ENCODE measurements at regions not wholly inside any gene's neighbourhood (a gene's known extent, or its start where the extent isn't known, plus 50 kb on each side); places are given as distances from the start of the nearest gene placed in this dataset.

DNA sequence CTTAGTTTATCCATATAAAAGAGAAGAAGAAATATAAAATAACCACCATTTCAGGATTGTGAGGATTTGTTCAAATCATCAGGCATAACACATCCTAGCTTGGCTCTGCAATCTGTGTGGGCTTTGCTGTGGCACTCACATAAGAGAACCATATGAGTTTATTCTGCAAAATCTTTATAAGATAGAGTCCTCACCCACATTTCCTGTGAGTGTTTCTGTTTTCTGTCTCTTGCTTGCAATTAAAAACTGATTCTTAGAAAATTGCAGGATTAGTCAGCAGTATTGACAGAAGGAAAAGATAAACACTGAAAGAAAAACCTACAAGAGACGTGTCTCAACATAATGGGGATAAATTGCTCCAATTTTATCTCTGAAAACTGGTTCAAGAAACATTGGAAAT is 258.5 kb downstream of the RND3 start:
- Histone ChIP-seq H3K9me3 (no peaks in the 10 kb centered on the region), H3K4me1 (no peaks in the 10 kb centered on the region), H3K27ac (no peak overlapping the region), H3K4me3 (no peak overlapping the region), H3K36me3 (no peaks in the 10 kb centered on the region), H3K27me3 (replicated peaks in 1 of 7) (no peaks in the 10 kb centered on the region)
- WGBS, 5 donors = 56 to 71% (median 59%) methylated on average over 1 of the region's 1 CpG
- no peak for TF ChIP-seq POLR2AphosphoS5 (IDR thresholded peaks at IDR 0.05)
- TF ChIP-seq, protein P1, sequence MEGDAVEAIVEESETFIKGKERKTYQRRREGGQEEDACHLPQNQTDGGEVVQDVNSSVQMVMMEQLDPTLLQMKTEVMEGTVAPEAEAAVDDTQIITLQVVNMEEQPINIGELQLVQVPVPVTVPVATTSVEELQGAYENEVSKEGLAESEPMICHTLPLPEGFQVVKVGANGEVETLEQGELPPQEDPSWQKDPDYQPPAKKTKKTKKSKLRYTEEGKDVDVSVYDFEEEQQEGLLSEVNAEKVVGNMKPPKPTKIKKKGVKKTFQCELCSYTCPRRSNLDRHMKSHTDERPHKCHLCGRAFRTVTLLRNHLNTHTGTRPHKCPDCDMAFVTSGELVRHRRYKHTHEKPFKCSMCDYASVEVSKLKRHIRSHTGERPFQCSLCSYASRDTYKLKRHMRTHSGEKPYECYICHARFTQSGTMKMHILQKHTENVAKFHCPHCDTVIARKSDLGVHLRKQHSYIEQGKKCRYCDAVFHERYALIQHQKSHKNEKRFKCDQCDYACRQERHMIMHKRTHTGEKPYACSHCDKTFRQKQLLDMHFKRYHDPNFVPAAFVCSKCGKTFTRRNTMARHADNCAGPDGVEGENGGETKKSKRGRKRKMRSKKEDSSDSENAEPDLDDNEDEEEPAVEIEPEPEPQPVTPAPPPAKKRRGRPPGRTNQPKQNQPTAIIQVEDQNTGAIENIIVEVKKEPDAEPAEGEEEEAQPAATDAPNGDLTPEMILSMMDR (IDR thresholded peaks at IDR 0.05 in 8 of 11, conservative IDR thresholded peaks at IDR 0.05 in 3 of 11) = no peak
- TF ChIP-seq POLR2A (IDR thresholded peaks at IDR 0.05) = no peak
- DNase-seq = no peak
- intact Hi-C loops (cut with DNase I; ENCODE audit: low total_unique reads) = no loop called here

DNA sequence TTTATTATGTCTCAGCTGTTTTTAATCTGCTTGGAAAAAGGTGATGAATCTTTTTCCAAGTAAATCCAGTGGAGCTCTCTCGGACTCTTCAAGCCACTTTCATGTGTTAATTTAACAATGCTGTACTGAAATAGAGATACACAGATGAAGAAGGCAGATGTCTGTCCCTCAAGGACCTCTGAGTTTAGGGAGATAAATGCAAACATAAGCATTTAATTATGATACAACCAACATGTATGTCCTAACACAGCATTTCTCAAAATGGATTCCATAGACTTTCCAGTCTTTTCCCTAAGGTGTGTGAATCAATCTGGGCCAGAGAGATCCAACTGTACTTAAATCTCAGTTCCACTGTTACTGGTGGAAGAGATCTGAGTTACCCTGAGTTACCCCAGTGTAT is 262.4 kb downstream of the RND3 start:
- Histone ChIP-seq H3K9me3 (no peaks in the 10 kb centered on the region), H3K4me3 (no peak overlapping the region), H3K27me3 (replicated peaks in 1 of 7) (no peaks in the 10 kb centered on the region), H3K36me3 (no peaks in the 10 kb centered on the region), H3K4me1 (no peaks in the 10 kb centered on the region), H3K27ac (no peak overlapping the region)
- no peak for DNase-seq
- whole genome bisulfite sequencing, 5 donors = 68 to 93% (median 84%) methylated on average over 1 of the region's 1 CpG
- intact Hi-C loops (cut with DNase I; ENCODE audit: low total_unique reads) = no loop called here
- no peak for TF ChIP-seq POLR2A (IDR thresholded peaks at IDR 0.05)
- TF ChIP-seq, protein P1 (IDR thresholded peaks at IDR 0.05 in 8 of 11, conservative IDR thresholded peaks at IDR 0.05 in 3 of 11) = no peak
- TF ChIP-seq POLR2AphosphoS5 (IDR thresholded peaks at IDR 0.05) = no peak

DNA sequence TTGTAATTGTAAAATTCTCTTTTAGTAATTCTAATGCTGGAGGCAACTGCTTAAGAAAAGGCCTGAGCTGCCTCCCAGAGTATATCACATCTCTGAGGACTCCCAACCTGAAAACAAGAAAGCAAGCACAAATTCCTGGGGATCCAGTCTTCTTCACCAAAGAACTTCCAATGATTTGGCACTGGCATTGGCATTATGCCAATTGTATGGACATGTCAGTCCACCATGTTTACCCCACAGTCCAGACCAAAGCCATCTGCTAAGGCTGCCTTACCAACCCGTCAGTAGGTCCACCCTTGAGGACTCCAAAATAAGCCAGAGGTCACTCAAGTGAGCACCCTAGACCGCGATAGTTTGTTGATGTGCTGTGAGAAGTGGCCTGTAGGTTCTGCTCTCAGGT is 263.1 kb downstream of the RND3 start:
- intact Hi-C loops (cut with DNase I; ENCODE audit: low total_unique reads) = no loop called here
- no peak for DNase-seq
- no peaks in the 10 kb centered on the region for H3K36me3 ChIP-seq
- H3K9me3 ChIP-seq = no peaks in the 10 kb centered on the region
- H3K27ac ChIP-seq = no peak overlapping the region
- no peaks in the 10 kb centered on the region for H3K4me1 ChIP-seq
- no peak overlapping the region for H3K4me3 ChIP-seq
- 93 to 100% (median 94%) methylated on average over 2 to 3 of the region's 3 CpGs for WGBS, 5 donors
- no peaks in the 10 kb centered on the region for H3K27me3 ChIP-seq (replicated peaks in 1 of 7)
- TF ChIP-seq POLR2AphosphoS5 (IDR thresholded peaks at IDR 0.05) (no peak), POLR2A (IDR thresholded peaks at IDR 0.05) (no peak)

DNA sequence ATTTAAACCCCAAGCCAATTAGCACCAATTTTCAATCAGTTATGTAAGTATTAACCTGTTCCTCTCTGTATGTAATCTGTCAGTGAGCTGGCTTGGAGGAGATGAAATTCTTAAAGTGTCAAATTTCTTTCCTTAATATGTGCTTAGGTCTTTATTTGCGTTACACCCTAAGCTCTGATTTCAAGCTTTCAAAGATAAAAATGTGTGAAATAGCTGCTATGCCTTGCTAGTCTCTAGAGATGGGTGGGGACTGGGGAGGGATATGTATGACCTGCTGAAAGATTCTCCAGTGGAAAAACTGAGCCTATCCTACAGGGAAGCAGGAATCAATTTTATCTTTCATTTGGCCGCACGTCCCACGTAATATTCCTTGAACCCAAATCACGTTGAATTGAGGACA is 264.5 kb downstream of the RND3 start:
- TF ChIP-seq POLR2A (IDR thresholded peaks at IDR 0.05) (no peak), POLR2AphosphoS5 (IDR thresholded peaks at IDR 0.05) (no peak)
- TF ChIP-seq, protein P1 (IDR thresholded peaks at IDR 0.05 in 8 of 11, conservative IDR thresholded peaks at IDR 0.05 in 3 of 11) = no peak
- 89 to 98% (median 92%) methylated on average over 5 of the region's 5 CpGs for WGBS, 5 donors

DNA sequence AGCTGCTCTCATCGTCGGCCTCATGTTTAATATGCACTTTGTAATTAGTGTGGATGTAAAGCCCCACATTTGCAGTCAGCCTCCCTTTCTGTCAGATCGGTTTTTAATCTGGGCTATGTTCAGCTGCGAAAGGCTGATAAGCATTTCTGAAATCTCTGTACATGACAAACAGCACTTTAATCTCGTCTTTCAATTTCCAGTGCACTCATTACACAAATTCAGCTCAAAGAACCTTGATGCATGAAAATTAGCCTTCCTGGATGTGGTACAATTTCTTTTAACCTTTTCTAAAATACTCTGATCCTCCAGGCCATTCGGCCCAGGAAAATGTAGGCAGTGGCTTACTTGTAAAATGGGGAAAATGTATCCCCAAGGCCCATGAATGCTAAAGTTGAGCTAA is 265.1 kb downstream of the RND3 start:
- intact Hi-C loops (cut with DNase I; ENCODE audit: low total_unique reads) = no loop called here
- Histone ChIP-seq H3K36me3 (no peaks in the 10 kb centered on the region), H3K4me3 (no peak overlapping the region), H3K27ac (no peak overlapping the region), H3K4me1 (no peaks in the 10 kb centered on the region), H3K27me3 (replicated peaks in 1 of 7) (no peaks in the 10 kb centered on the region), H3K9me3 (no peaks in the 10 kb centered on the region)
- DNase-seq = no peak
- TF ChIP-seq POLR2A (IDR thresholded peaks at IDR 0.05) (no peak), POLR2AphosphoS5 (IDR thresholded peaks at IDR 0.05) (no peak)
- TF ChIP-seq, protein P1 (IDR thresholded peaks at IDR 0.05 in 8 of 11, conservative IDR thresholded peaks at IDR 0.05 in 3 of 11) = no peak
- WGBS, 5 donors = 80 to 88% (median 84%) methylated on average over 6 of the region's 6 CpGs

More for the DNA sequence above, 264.5 kb downstream of the RND3 start:
- Histone ChIP-seq H3K27me3 (replicated peaks in 1 of 7) (no peaks in the 10 kb centered on the region), H3K9me3 (no peaks in the 10 kb centered on the region), H3K36me3 (no peaks in the 10 kb centered on the region), H3K4me3 (no peak overlapping the region), H3K4me1 (no peaks in the 10 kb centered on the region), H3K27ac (no peak overlapping the region)
- DNase-seq = no peak
- intact Hi-C loops (cut with DNase I; ENCODE audit: low total_unique reads) = no loop called here

Data from spleen (tissue), 11 donors.